H1 (cell line): ENCODE measurements at regions not wholly inside any gene's neighbourhood (a gene's known extent, or its start where the extent isn't known, plus 50 kb on each side); places are given as distances from the start of the nearest gene placed in this dataset.

Source experiments
- CHD7 ChIP-seq: fragments of 300-600 bp; sonication (generic); IDR thresholded peaks from 2 replicates; pipeline ENCODE4 v1.7.1; 2012; ENCODE audit warnings: low read length, moderate library complexity, mild to moderate bottlenecking, inconsistent platforms; ENCODE audit not compliant: insufficient replicate concordance
- RAD21 ChIP-seq, 2 experiments: IDR thresholded peaks in 1 of 2; conservative IDR thresholded peaks in 1 of 2; 2 replicates each; pipeline ENCODE4 v1.6.1; 2011; ENCODE audit warnings: low read depth in 2 of 2, low read length in 2 of 2, improper control_type of control experiment in 1 of 2, inconsistent platforms in 1 of 2, mild to moderate bottlenecking in 1 of 2, moderate library complexity in 1 of 2
- RFX5 ChIP-seq: IDR thresholded peaks from 2 replicates; pipeline ENCODE4 v1.6.1; 2011; ENCODE audit warnings: low read depth, low read length, improper control_type of control experiment, borderline replicate concordance
- TEAD4 ChIP-seq: IDR thresholded peaks from 2 replicates; pipeline ENCODE4 v1.6.1; 2012; ENCODE audit warnings: low read depth, low read length, inconsistent platforms, mixed read lengths

- TF ChIP-seq CHD7 (peak; percentile 56), RFX5 (no peak), TEAD4 (0 out of 2 replicates have a peak, but pooled peaks have one; percentile 22), RAD21 (IDR thresholded peaks at IDR 0.05 in 1 of 2, conservative IDR thresholded peaks at IDR 0.05 in 1 of 2; ENCODE audit: low read depth in 2 of 2, low read length in 2 of 2) (peak; percentile 90)
Observed at GRCh38 chr6:140441256-140441655, 1066.8 kb upstream of the CITED2 start (continued).
